H9 (cell line): ENCODE measurements at regions not wholly inside any gene's neighbourhood (a gene's known extent, or its start where the extent isn't known, plus 50 kb on each side); places are given as distances from the start of the nearest gene placed in this dataset.

ENCODE experiments used
- DNase-seq: peaks from one replicate; pipeline ENCODE4 v3.0.0-alpha.2; 2017
- H2AFZ ChIP-seq: one replicate; pipeline ENCODE4 v1.6.1; 2013; ENCODE audit warnings: mild to moderate bottlenecking, low read length, control low read depth, moderate library complexity
- H2AK5ac ChIP-seq: 2 replicates; pipeline ENCODE4 v1.6.1; 2013; ENCODE audit warnings: low read length, control low read depth, mixed read lengths; ENCODE audit not compliant: insufficient read length
- H2BK120ac ChIP-seq: one replicate; pipeline ENCODE4 v1.6.1; 2013; ENCODE audit warnings: low read depth, mild to moderate bottlenecking, low read length, control low read depth, inconsistent platforms; ENCODE audit not compliant: poor library complexity, severe bottlenecking
- H2BK12ac ChIP-seq: 2 replicates; pipeline ENCODE4 v1.6.1; 2013; ENCODE audit warnings: low read length, control low read depth, mixed read lengths, low read depth; ENCODE audit not compliant: insufficient read length
- H2BK15ac ChIP-seq: 2 replicates; pipeline ENCODE4 v1.6.1; 2013; ENCODE audit warnings: low read depth, low read length, control low read depth
- H2BK20ac ChIP-seq: one replicate; pipeline ENCODE4 v1.6.1; 2013; ENCODE audit warnings: low read depth, mild to moderate bottlenecking, low read length, control low read depth, inconsistent platforms; ENCODE audit not compliant: poor library complexity, severe bottlenecking
- H2BK5ac ChIP-seq: 2 replicates; pipeline ENCODE4 v1.6.1; 2013; ENCODE audit warnings: low read length, control low read depth, mixed read lengths; ENCODE audit not compliant: insufficient read length
- H3K14ac ChIP-seq: 2 replicates; pipeline ENCODE4 v1.6.1; 2013; ENCODE audit warnings: low read length, control low read depth; ENCODE audit not compliant: insufficient read depth
- H3K18ac ChIP-seq: 2 replicates; pipeline ENCODE4 v1.6.1; 2013; ENCODE audit warnings: low read depth, mild to moderate bottlenecking, mixed read lengths, low read length, control low read depth; ENCODE audit not compliant: insufficient read length
- H3K23ac ChIP-seq: 2 replicates; pipeline ENCODE4 v1.6.1; 2013; ENCODE audit warnings: low read length, control low read depth, mixed read lengths, low read depth; ENCODE audit not compliant: insufficient read length
- H3K23me2 ChIP-seq: 2 replicates; pipeline ENCODE4 v1.6.1; 2013; ENCODE audit warnings: low read depth, mild to moderate bottlenecking, mixed read lengths, low read length, control low read depth; ENCODE audit not compliant: insufficient read length, poor library complexity, severe bottlenecking
- H3K27ac ChIP-seq: 2 replicates; pipeline ENCODE4 v1.5.1; 2013; ENCODE audit warnings: low read length, control low read depth, mixed read lengths, low read depth; ENCODE audit not compliant: insufficient read length
- H3K27me3 ChIP-seq: 2 replicates; pipeline ENCODE4 v1.6.1; 2013; ENCODE audit warnings: low read length, control low read depth, inconsistent platforms; ENCODE audit not compliant: insufficient read depth
- H3K4ac ChIP-seq: 2 replicates; pipeline ENCODE4 v1.6.1; 2013; ENCODE audit warnings: low read depth, mild to moderate bottlenecking, control low read depth, inconsistent platforms, low read length, moderate library complexity
- H3K4me1 ChIP-seq: 2 replicates; pipeline ENCODE4 v1.6.1; 2013; ENCODE audit warnings: low read length, control low read depth, inconsistent platforms; ENCODE audit not compliant: insufficient read depth
- H3K4me2 ChIP-seq: 2 replicates; pipeline ENCODE4 v1.6.1; 2013; ENCODE audit warnings: low read length, control low read depth, mixed read lengths; ENCODE audit not compliant: insufficient read length, insufficient read depth
- H3K56ac ChIP-seq: 2 replicates; pipeline ENCODE4 v1.6.1; 2013; ENCODE audit warnings: low read depth, mild to moderate bottlenecking, mixed read lengths, low read length, control low read depth; ENCODE audit not compliant: insufficient read length
- H3K79me1 ChIP-seq: 2 replicates; pipeline ENCODE4 v1.6.1; 2013; ENCODE audit warnings: low read depth, mild to moderate bottlenecking, moderate library complexity, low read length, control low read depth, inconsistent platforms; ENCODE audit not compliant: insufficient read depth, poor library complexity, severe bottlenecking
- H3K79me2 ChIP-seq: 2 replicates; pipeline ENCODE4 v1.6.1; 2013; ENCODE audit warnings: low read length, control low read depth, inconsistent platforms; ENCODE audit not compliant: insufficient read depth
- H3K9ac ChIP-seq: 2 replicates; pipeline ENCODE4 v1.6.1; 2013; ENCODE audit warnings: low read length, control low read depth, mixed read lengths; ENCODE audit not compliant: insufficient read length; ENCODE audit errors: extremely low read depth
- H3K9me3 ChIP-seq: one replicate; pipeline ENCODE4 v1.6.1; 2013; ENCODE audit warnings: low read depth, low read length, inconsistent platforms; ENCODE audit not compliant: control insufficient read depth
- H3T11ph ChIP-seq: one replicate; pipeline ENCODE4 v1.6.1; 2013; ENCODE audit warnings: mild to moderate bottlenecking, low read length, control low read depth, inconsistent platforms
- H4K20me1 ChIP-seq: one replicate; pipeline ENCODE4 v1.6.1; 2013; ENCODE audit not compliant: control insufficient read depth, insufficient read length, insufficient read depth
- H4K5ac ChIP-seq: 2 replicates; pipeline ENCODE4 v1.6.1; 2013; ENCODE audit warnings: low read depth, mild to moderate bottlenecking, mixed read lengths, low read length, control low read depth; ENCODE audit not compliant: insufficient read length
- H4K8ac ChIP-seq: replicated peaks from 2 replicates; pipeline ENCODE4 v1.6.1; 2013; ENCODE audit warnings: low read length, control low read depth, mixed read lengths, low read depth; ENCODE audit not compliant: insufficient read length
- H4K91ac ChIP-seq: 2 replicates; pipeline ENCODE4 v1.6.1; 2013; ENCODE audit warnings: low read depth, mild to moderate bottlenecking, moderate library complexity, mixed read lengths, low read length, control low read depth; ENCODE audit not compliant: insufficient read length
- H3K27ac Mint-ChIP-seq, 3 experiments: 2 replicates in 2 of 3; 3 replicates in 1 of 3; pipeline ENCODE4 v1.8.0; 2020 to 2021; ENCODE audit warnings: mixed read lengths in 3 of 3, mild to moderate bottlenecking in 1 of 3, moderate library complexity in 1 of 3
- H3K27me3 Mint-ChIP-seq: 2 replicates; pipeline ENCODE4 v1.8.0; 2021; ENCODE audit warnings: low read depth, mild to moderate bottlenecking, moderate library complexity, mixed read lengths
- H3K36me3 Mint-ChIP-seq, 3 experiments: 2 replicates in 2 of 3; 3 replicates in 1 of 3; pipeline ENCODE4 v1.8.0; 2020 to 2021; ENCODE audit warnings: low read depth in 3 of 3, mixed read lengths in 3 of 3; ENCODE audit not compliant: insufficient read depth in 1 of 3
- H3K4me1 Mint-ChIP-seq, 2 experiments: 2 replicates each; pipeline ENCODE4 v1.8.0; 2020; ENCODE audit warnings: mixed read lengths in 2 of 2
- H3K4me3 Mint-ChIP-seq, 2 experiments: 2 replicates in 1 of 2; 3 replicates in 1 of 2; pipeline ENCODE4 v1.8.0; 2020 to 2021; ENCODE audit warnings: mild to moderate bottlenecking in 2 of 2, mixed read lengths in 2 of 2, moderate library complexity in 1 of 2
- H3K9me3 Mint-ChIP-seq, 2 experiments: 2 replicates in 1 of 2; 3 replicates in 1 of 2; pipeline ENCODE4 v1.8.0; 2020; ENCODE audit warnings: mild to moderate bottlenecking in 2 of 2, mixed read lengths in 2 of 2, moderate library complexity in 1 of 2
- WGBS: extraction: QIAGEN DNeasy Blood & Tissue Kit; methylation state at CpG from one replicate; pipeline ENCODE4 v1.1.7; 2013; ENCODE audit warnings: missing lambda C conversion rate, low lambda C conversion rate, mixed read lengths; ENCODE audit not compliant: insufficient read length; ENCODE audit errors: extremely low coverage; 5-methylcytosine and 5-hydroxymethylcytosine counted together
- TF ChIP-seq, protein P1 (sequence below): fragments of 200-600 bp; sonication (generic); conservative IDR thresholded peaks from 3 replicates; pipeline ENCODE4 v1.8.0; 2021; ENCODE audit warnings: antibody characterized with exemption, mild to moderate bottlenecking

DNA sequence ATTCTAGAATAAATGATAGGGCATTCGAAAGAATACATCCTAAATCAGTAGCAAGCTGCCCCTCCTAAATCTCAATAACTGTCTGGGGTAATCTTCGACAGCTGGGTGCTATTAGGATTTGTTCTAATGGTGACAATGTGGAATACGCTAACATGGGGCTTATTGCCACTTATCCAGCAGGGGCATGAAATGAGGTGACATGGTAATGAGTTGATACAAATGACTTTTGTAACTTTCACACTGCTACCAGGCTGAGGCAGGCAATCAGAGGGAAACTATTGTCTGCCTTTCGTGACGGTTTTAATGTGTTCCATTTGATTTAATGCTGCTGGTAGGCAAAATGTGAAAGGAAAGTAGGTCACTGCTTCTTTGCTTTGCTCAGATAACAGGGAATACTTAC, 1047.4 kb upstream of the PABPC4L start:
- H3K27me3 ChIP-seq, result no peaks in the 10 kb centered on the region
- no peaks in the 10 kb centered on the region for H3K79me2 ChIP-seq
- no peak overlapping the region for H3K18ac ChIP-seq
- no peak overlapping the region for H3K14ac ChIP-seq
- TF ChIP-seq, protein P1, sequence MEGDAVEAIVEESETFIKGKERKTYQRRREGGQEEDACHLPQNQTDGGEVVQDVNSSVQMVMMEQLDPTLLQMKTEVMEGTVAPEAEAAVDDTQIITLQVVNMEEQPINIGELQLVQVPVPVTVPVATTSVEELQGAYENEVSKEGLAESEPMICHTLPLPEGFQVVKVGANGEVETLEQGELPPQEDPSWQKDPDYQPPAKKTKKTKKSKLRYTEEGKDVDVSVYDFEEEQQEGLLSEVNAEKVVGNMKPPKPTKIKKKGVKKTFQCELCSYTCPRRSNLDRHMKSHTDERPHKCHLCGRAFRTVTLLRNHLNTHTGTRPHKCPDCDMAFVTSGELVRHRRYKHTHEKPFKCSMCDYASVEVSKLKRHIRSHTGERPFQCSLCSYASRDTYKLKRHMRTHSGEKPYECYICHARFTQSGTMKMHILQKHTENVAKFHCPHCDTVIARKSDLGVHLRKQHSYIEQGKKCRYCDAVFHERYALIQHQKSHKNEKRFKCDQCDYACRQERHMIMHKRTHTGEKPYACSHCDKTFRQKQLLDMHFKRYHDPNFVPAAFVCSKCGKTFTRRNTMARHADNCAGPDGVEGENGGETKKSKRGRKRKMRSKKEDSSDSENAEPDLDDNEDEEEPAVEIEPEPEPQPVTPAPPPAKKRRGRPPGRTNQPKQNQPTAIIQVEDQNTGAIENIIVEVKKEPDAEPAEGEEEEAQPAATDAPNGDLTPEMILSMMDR, result no peak
- H2BK12ac ChIP-seq, result no peak overlapping the region
- H2BK15ac ChIP-seq, result no peak overlapping the region
- no peak overlapping the region for H4K8ac ChIP-seq
- DNase-seq, result no peak
- no peaks in the 10 kb centered on the region for H3K4me1 ChIP-seq
- Mint-ChIP-seq H3K9me3 (no peaks in the 10 kb centered on the region), H3K27me3 (no peaks in the 10 kb centered on the region), H3K4me1 (peaks cover 19 to 27% of the 10 kb centered on the region in 2 experiments), H3K27ac (no peak overlapping the region), H3K4me3 (no peak overlapping the region), H3K36me3 (no peaks in the 10 kb centered on the region)
- no peak overlapping the region for H4K5ac ChIP-seq
- H2BK5ac ChIP-seq, result no peak overlapping the region
- H3T11ph ChIP-seq, result no peak overlapping the region
- no peak overlapping the region for H3K4me2 ChIP-seq
- H3K4ac ChIP-seq, result no peak overlapping the region
- H3K9ac ChIP-seq, result no peak overlapping the region
- no peaks in the 10 kb centered on the region for H4K20me1 ChIP-seq
- no peak overlapping the region for H2BK120ac ChIP-seq
- H2BK20ac ChIP-seq, result no peak overlapping the region
- H2AFZ ChIP-seq, result no peak overlapping the region
- no peak overlapping the region for H3K27ac ChIP-seq
- H4K91ac ChIP-seq, result no peak overlapping the region
- no peak overlapping the region for H3K56ac ChIP-seq
- WGBS, result no CpG with 5 or more reads among the region's 5 CpGs
- H3K23ac ChIP-seq, result no peak overlapping the region
- no peaks in the 10 kb centered on the region for H3K23me2 ChIP-seq
- no peaks in the 10 kb centered on the region for H3K79me1 ChIP-seq
- no peaks in the 10 kb centered on the region for H3K9me3 ChIP-seq
- no peak overlapping the region for H2AK5ac ChIP-seq
